ENCODE measurements at regions not wholly inside any gene's neighbourhood (a gene's known extent, or its start where the extent isn't known, plus 50 kb on each side); places are given as distances from the start of the nearest gene placed in this dataset.
A peak's percentile ranks its signal among the peaks of the same experiment; 100 is the strongest.

DNA sequence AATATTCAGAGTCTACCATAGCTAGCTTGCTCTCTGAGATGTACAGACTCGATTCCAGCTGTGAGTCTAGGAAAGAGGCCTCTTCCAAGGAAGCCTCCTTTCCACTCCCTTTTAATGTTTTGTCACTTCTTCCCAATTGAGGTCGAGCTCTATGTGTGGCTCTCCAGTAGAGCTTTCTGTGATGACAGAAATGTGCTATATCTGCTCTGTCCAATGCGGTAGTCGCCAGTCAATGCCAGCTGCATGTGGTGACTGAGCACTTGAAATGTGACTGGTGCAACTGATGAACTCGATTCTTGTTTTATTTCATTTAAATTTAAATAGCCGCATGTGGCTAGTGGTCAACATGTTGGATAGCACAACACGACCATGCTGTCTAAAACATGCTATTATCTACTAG is 387.0 kb upstream of the NRP1 start:
- no peak for DNase-seq (ENCODE audit: low read depth)
- H3K4me3 ChIP-seq (ENCODE audit: low read depth, low read length) = no peak overlapping the region
- TF ChIP-seq, protein P1, sequence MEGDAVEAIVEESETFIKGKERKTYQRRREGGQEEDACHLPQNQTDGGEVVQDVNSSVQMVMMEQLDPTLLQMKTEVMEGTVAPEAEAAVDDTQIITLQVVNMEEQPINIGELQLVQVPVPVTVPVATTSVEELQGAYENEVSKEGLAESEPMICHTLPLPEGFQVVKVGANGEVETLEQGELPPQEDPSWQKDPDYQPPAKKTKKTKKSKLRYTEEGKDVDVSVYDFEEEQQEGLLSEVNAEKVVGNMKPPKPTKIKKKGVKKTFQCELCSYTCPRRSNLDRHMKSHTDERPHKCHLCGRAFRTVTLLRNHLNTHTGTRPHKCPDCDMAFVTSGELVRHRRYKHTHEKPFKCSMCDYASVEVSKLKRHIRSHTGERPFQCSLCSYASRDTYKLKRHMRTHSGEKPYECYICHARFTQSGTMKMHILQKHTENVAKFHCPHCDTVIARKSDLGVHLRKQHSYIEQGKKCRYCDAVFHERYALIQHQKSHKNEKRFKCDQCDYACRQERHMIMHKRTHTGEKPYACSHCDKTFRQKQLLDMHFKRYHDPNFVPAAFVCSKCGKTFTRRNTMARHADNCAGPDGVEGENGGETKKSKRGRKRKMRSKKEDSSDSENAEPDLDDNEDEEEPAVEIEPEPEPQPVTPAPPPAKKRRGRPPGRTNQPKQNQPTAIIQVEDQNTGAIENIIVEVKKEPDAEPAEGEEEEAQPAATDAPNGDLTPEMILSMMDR (conservative IDR thresholded peaks at IDR 0.05; ENCODE audit: low read depth, low read length) = no peak

DNA sequence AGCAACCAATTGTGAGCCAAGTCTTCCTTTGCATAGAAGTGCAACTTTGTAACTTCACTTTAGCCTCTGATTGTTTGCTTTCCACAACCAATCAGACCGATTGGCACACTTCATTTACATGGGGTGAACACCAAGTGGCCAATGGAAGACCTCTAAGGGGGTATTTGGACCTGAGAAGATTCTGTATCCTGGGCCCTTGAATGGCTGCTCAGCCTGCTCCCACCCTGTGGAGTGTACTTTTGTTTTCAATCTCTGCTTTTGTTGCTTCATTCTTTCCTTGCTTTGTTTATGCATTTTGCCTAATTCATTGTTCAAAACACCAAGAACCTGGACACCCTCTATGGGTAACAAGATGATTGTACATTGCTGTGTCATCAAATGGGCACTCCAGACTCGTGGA is 385.7 kb upstream of the NRP1 start:
- no peak for DNase-seq (ENCODE audit: low read depth)
- TF ChIP-seq, protein P1 (conservative IDR thresholded peaks at IDR 0.05; ENCODE audit: low read depth, low read length) = no peak
- no peak overlapping the region for H3K4me3 ChIP-seq (ENCODE audit: low read depth, low read length)

DNA sequence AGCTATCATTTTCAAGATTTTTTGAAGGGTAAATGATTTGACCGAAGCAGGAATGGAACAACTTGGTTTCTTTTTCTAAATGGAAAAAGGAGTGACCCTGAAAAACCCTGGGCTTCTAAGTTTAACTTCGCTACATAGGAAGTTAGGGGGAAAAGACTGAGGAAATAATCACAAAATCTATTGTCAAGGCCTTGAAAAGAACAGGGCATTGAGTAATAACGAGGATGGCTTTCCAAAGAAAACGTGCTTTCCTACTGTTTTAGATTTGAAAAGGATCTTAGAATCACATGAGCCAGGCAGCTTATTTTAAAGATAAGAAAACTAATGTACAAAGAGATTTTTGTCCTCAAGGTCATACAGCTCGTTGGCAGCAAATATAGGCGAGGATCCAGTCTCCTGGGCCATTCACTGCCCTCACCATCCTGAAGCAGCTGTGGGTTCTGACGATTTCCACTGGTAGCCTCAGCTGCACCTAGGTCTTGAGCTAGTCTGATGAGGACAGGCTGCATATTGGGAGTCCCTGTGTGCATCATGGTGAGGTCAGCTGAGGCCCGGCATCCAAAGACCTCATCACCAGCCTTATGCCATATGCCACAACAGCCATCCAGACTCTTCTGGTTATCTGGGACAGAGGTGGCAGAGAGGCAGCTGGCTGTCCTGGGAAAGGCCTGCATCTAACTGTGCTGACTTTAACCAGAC is 384.7 kb upstream of the NRP1 start:
- no peak for DNase-seq (ENCODE audit: low read depth)

DNA sequence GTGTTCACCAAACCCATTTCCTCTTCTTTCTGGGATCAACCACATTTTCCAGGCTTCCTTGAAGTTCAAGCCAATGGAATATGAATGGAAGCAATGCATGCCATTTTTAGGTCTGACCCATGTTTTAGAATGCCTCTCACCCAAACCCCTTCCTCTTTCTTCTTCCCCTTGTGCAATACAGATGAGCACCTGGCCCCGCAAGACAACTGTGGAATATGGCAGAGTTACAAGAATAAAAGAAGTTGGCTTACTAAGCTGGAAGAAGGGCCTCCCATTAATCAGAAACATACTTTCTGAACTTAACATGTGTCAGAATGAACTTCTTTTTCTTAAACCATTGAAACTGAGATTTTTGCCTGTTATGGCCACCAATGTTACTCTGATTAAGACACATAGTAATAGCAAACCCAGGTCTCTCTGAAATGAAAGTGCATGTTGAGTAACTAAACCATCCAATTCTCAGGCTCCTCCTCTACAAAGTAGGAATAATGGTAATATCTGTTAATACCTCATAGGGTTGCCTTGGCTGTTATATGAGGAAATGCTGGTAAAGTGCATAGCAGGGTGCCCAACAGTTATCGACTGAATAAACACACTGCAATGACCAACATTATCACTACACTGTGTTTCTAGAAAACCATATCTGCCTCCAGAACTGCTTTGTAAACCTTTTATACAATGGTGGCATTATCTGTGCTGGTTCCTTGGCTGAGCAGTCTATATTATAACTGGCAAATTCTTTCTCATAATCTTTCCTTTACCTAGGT is 382.2 kb upstream of the NRP1 start:
- H3K4me3 ChIP-seq (ENCODE audit: low read depth, low read length) = no peak overlapping the region
- peak; percentile 23 for DNase-seq (ENCODE audit: low read depth)
- TF ChIP-seq, protein P1 (conservative IDR thresholded peaks at IDR 0.05; ENCODE audit: low read depth, low read length) = no peak

More for the DNA sequence above, 384.7 kb upstream of the NRP1 start:
- H3K4me3 ChIP-seq (ENCODE audit: low read depth, low read length) = no peak overlapping the region
- TF ChIP-seq, protein P1 (conservative IDR thresholded peaks at IDR 0.05; ENCODE audit: low read depth, low read length) = no peak

DNA sequence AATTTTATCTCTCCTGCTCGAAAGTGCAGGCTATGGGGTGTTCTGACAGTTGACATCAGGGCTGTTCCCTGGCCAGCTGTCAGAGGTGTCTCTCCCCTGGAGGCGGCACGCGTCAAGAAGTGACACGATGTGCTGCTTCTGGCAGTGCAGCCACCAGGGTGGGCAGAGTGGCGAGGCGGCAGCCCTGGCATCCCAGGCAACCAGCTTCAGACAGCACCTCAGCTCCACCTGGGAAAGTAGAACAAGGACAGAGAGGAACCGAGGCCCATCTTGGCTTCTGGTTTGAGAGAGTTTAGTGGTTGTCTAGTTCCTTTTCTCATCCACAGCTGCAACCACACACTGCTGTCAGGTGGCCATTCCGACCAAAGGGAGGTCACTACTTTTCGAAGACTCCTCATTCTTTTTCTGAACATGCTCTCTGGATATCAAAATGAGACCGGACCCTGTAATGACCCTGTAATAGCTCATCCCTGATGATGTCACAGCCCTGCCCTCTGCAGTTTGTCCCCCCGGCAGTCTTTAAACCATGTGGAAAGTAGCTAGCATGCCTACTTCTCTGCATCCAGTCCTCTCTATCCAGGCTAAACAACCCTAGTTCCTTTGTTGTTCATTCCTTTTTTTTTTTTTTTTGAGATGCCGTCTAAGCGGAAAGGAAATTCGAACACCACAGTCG is 381.0 kb upstream of the NRP1 start:
- H3K4me3 ChIP-seq (ENCODE audit: low read depth, low read length) = no peak overlapping the region
- DNase-seq (ENCODE audit: low read depth) = no peak
- TF ChIP-seq, protein P1 (conservative IDR thresholded peaks at IDR 0.05; ENCODE audit: low read depth, low read length) = no peak

DNA sequence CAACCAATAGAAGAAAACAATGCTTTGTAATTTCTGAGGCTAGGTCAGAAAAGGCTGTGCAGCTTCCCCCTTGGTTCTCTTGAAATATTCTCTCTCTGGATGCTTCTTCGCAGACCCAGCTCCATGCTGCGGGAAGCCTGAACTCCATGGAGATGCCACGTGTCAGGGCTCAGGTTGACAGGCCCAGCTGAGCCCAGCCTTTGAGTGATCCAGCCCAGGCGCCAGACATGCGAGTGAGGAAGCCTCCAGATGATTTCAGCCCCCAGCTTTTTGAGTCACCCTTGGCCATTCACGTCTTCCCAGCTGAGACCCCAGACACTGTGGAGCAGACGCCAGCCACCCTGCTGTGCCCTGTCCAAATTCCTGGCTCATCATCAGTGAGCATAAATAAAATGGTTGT is 378.4 kb upstream of the NRP1 start:
- DNase-seq (ENCODE audit: low read depth) = no peak
- TF ChIP-seq, protein P1 (conservative IDR thresholded peaks at IDR 0.05; ENCODE audit: low read depth, low read length) = no peak
- no peak overlapping the region for H3K4me3 ChIP-seq (ENCODE audit: low read depth, low read length)
